Endothelial cell of umbilical vein (primary cell): ENCODE measurements at regions not wholly inside any gene's neighbourhood (a gene's known extent, or its start where the extent isn't known, plus 50 kb on each side); places are given as distances from the start of the nearest gene placed in this dataset.

Source experiments
- BruUV-seq: library from RNA; stranded (reverse); fragments of 400-500 nt; replicated peaks from 2 replicates; lab custom pipeline; 2021; lab: Mats Ljungman, UMichigan
- CTCF ChIA-PET: fragments of 300-600, 350-600 bp; sonication (Branson Sonifier 250); formaldehyde crosslinking; loops from one replicate; lab custom pipeline; 2021; ENCODE audit warnings: antibody characterized with exemption, inconsistent platforms; lab: Charles Lee
- POLR2A ChIA-PET: fragments of 300-600, 350-600 bp; sonication (Branson Sonifier 250); formaldehyde crosslinking; loops from one replicate; lab custom pipeline; 2021; ENCODE audit warnings: antibody characterized with exemption, inconsistent platforms; lab: Charles Lee
- DNase-seq: peaks from one replicate; pipeline ENCODE4 v3.0.0-alpha.2; 2011; ENCODE audit warnings: low read depth, low spot score
- FAIRE-seq: peaks from 2 replicates; lab custom pipeline; 2011; peaks lifted over from hg19 to GRCh38; lab: Jason Lieb, UNC
- H2AFZ ChIP-seq: 2 replicates; pipeline ENCODE4 v1.6.0; 2012; ENCODE audit warnings: low read depth, low read length, control low read depth, inconsistent platforms
- H3K27ac ChIP-seq: 2 replicates; pipeline ENCODE4 v1.5.1; 2011; ENCODE audit warnings: low read depth, mild to moderate bottlenecking, control low read depth, low read length, moderate library complexity; ENCODE audit not compliant: insufficient read depth
- H3K27me3 ChIP-seq, 2 experiments: 2 replicates each; pipeline versions ENCODE4 v1.6.0 to v1.6.1; 2011; ENCODE audit warnings: low read length in 2 of 2, mixed read lengths in 1 of 2; ENCODE audit not compliant: control insufficient read depth in 2 of 2, insufficient read depth in 2 of 2
- H3K36me3 ChIP-seq, 2 experiments: 2 replicates in 1 of 2; 3 replicates in 1 of 2; pipeline ENCODE4 v1.5.1; 2011; ENCODE audit warnings: low read length in 2 of 2, mild to moderate bottlenecking in 1 of 2, moderate library complexity in 1 of 2; ENCODE audit not compliant: control insufficient read depth in 2 of 2, insufficient read depth in 2 of 2; ENCODE audit errors: extremely low read depth in 1 of 2
- H3K4me1 ChIP-seq: 3 replicates; pipeline ENCODE4 v1.5.1; 2011; ENCODE audit warnings: mild to moderate bottlenecking, low read length; ENCODE audit not compliant: control insufficient read depth, insufficient read depth; ENCODE audit errors: extremely low read depth
- H3K4me2 ChIP-seq: 2 replicates; pipeline ENCODE4 v1.6.1; 2011; ENCODE audit warnings: low read length, control low read depth, mixed read lengths; ENCODE audit not compliant: insufficient read depth
- H3K4me3 ChIP-seq, 3 experiments: fragments of 200-600 bp in 1 of 3; sonication (generic), shearing (Covaris generic) in 1 of 3; replicated peaks in 1 of 3; 2 replicates each; pipeline ENCODE4 v1.5.1; 2011 to 2016; ENCODE audit warnings: control low read depth in 3 of 3, low read length in 3 of 3, mild to moderate bottlenecking in 2 of 3, inconsistent platforms in 1 of 3, low read depth in 1 of 3, moderate library complexity in 1 of 3; ENCODE audit not compliant: insufficient read depth in 1 of 3
- H3K79me2 ChIP-seq: 2 replicates; pipeline ENCODE4 v1.6.0; 2012; ENCODE audit warnings: low read length, inconsistent platforms; ENCODE audit not compliant: control insufficient read depth, insufficient read depth
- H3K9ac ChIP-seq: replicated peaks from 2 replicates; pipeline ENCODE3; 2011; ENCODE audit warnings: low read length, control low read depth; ENCODE audit not compliant: insufficient read depth; ENCODE audit errors: extremely low read depth
- H3K9me1 ChIP-seq: replicated peaks from 3 replicates; pipeline ENCODE4 v1.6.0; 2011; ENCODE audit warnings: mild to moderate bottlenecking, low read length; ENCODE audit not compliant: control insufficient read depth, insufficient read depth; ENCODE audit errors: extremely low read depth
- H3K9me3 ChIP-seq: replicated peaks from 2 replicates; pipeline ENCODE4 v1.5.1; 2012; ENCODE audit warnings: low read length, inconsistent platforms; ENCODE audit not compliant: control insufficient read depth, insufficient read depth
- H4K20me1 ChIP-seq: replicated peaks from 2 replicates; pipeline ENCODE3; 2011; ENCODE audit warnings: mild to moderate bottlenecking, low read length; ENCODE audit not compliant: control insufficient read depth, insufficient read depth; ENCODE audit errors: extremely low read depth
- CTCF ChIP-seq, 2 donors: IDR thresholded peaks; 1 replicate in 1 of 2; 2 replicates in 1 of 2; pipeline ENCODE4 v1.5.1; 2011; ENCODE audit warnings: low read length in 2 of 2, mild to moderate bottlenecking in 2 of 2, moderate library complexity in 2 of 2, control low read depth in 1 of 2, inconsistent platforms in 1 of 2, low read depth in 1 of 2; ENCODE audit not compliant: insufficient read depth in 1 of 2; ENCODE audit errors: extremely low read depth in 1 of 2
- EZH2 ChIP-seq: IDR thresholded peaks from 2 replicates; pipeline ENCODE4 v1.6.1; 2012; ENCODE audit warnings: borderline replicate concordance, low read depth, mild to moderate bottlenecking, moderate library complexity, low read length, inconsistent platforms; ENCODE audit not compliant: severe bottlenecking
- FOS ChIP-seq: IDR thresholded peaks from 2 replicates; pipeline ENCODE4 v1.6.1; 2011; ENCODE audit warnings: mild to moderate bottlenecking, low read length, moderate library complexity, borderline replicate concordance; ENCODE audit not compliant: insufficient read depth
- GATA2 ChIP-seq: IDR thresholded peaks from 2 replicates; pipeline ENCODE4 v1.7.0; 2011; ENCODE audit warnings: low read depth, mild to moderate bottlenecking, moderate library complexity, mixed read lengths, low read length; ENCODE audit not compliant: insufficient read length, insufficient read depth
- JUN ChIP-seq: IDR thresholded peaks from 2 replicates; pipeline ENCODE4 v1.6.1; 2011; ENCODE audit warnings: borderline replicate concordance, low read depth; ENCODE audit not compliant: insufficient read length, insufficient read depth
- MAX ChIP-seq: IDR thresholded peaks from 2 replicates; pipeline ENCODE4 v1.6.1; 2011; ENCODE audit not compliant: insufficient read depth, insufficient read length
- MYC ChIP-seq: IDR thresholded peaks from one replicate; pipeline ENCODE4 v1.6.1; 2011; ENCODE audit warnings: mild to moderate bottlenecking, low read depth, low read length
- POLR2A ChIP-seq: IDR thresholded peaks from 2 replicates; pipeline ENCODE4 v1.6.1; 2012; ENCODE audit warnings: low read depth, mild to moderate bottlenecking, control low read depth, low read length
- POLR2AphosphoS5 ChIP-seq: IDR thresholded peaks from 2 replicates; pipeline ENCODE4 v1.6.1; 2012; ENCODE audit warnings: low read depth, mild to moderate bottlenecking, control low read depth, low read length, moderate library complexity; ENCODE audit not compliant: insufficient read depth
- dilution Hi-C: fragments of 300-500 bp; cut with MboI; formaldehyde crosslinking; loops from one replicate; pipeline ENCODE4 v1.15.0; 2019; ENCODE audit warnings: low sequenced_read_pairs; ENCODE audit not compliant: extremely low pct_ligation_motif_present
- intact Hi-C: fragments of 100-400 bp; cut with micrococcal nuclease; formaldehyde crosslinking; loops from one replicate; pipeline ENCODE4 v1.10.0; 2022

- Histone ChIP-seq H3K4me1 (no peaks in the 10 kb centered on the region), H3K27me3 (no peaks in the 10 kb centered on the region), H2AFZ (no peak overlapping the region), H3K4me3 (no peak overlapping the region), H3K9me3 (no peaks in the 10 kb centered on the region), H3K79me2 (no peaks in the 10 kb centered on the region), H4K20me1 (no peaks in the 10 kb centered on the region), H3K36me3 (no peaks in the 10 kb centered on the region), H3K27ac (no peak overlapping the region), H3K4me2 (no peak overlapping the region), H3K9me1 (no peaks in the 10 kb centered on the region), H3K9ac (no peak overlapping the region)
- FAIRE-seq = no peak
- intact Hi-C loops (no loop called here), dilution Hi-C loops (no loop called here)
- TF ChIP-seq MAX (no peak), POLR2A (no peak), JUN (no peak), EZH2 (no peak), POLR2AphosphoS5 (no peak), MYC (no peak), FOS (no peak), GATA2 (no peak), CTCF (IDR thresholded peaks at IDR 0.05; ENCODE audit: extremely low read depth in 1 of 2, insufficient read depth in 1 of 2, low read depth in 1 of 2, low read length in 2 of 2) (no peak)
- CTCF ChIA-PET = no interaction called here
- DNase-seq = no peak
- BruUV-seq = no TSS peak
- POLR2A ChIA-PET = no interaction called here
These were observed 855.5 kb upstream of the SEMA6D start for GRCh38 chr15:46861796-46862195.
